Natural killer cell (primary cell): ENCODE measurements at regions not wholly inside any gene's neighbourhood (a gene's known extent, or its start where the extent isn't known, plus 50 kb on each side); places are given as distances from the start of the nearest gene placed in this dataset.

ENCODE experiments used
- ATAC-seq, 3 donors: fragments of 150-1000 bp in 2 of 3; fragments of 200-7000 bp in 1 of 3; cut with Tn5 transposase; 1 replicate in 1 of 3; 2 replicates in 2 of 3; pipeline ENCODE4 v1.10.0; 2021; ENCODE audit warnings: mild to moderate bottlenecking in 2 of 3, moderate library complexity in 2 of 3
- DNase-seq, 2 donors: peaks; one replicate each; pipeline versions ENCODE4 v3.0.0 to v3.0.0-alpha.2; 2013 to 2021; ENCODE audit warnings: mixed read lengths in 1 of 2
- H3K27ac ChIP-seq: one replicate; pipeline ENCODE4 v1.5.1; 2013; ENCODE audit warnings: mild to moderate bottlenecking, low read length
- H3K27me3 ChIP-seq: one replicate; pipeline ENCODE4 v1.6.1; 2013; ENCODE audit warnings: low read length; ENCODE audit not compliant: control insufficient read depth, insufficient read depth
- H3K36me3 ChIP-seq: one replicate; pipeline ENCODE4 v1.6.1; 2013; ENCODE audit warnings: low read length; ENCODE audit not compliant: control insufficient read depth, insufficient read depth
- H3K4me1 ChIP-seq: one replicate; pipeline ENCODE4 v1.6.1; 2013; ENCODE audit warnings: low read length; ENCODE audit not compliant: control insufficient read depth, insufficient read depth
- H3K4me3 ChIP-seq: one replicate; pipeline ENCODE4 v1.5.1; 2013; ENCODE audit warnings: low read length
- H3K9me3 ChIP-seq: one replicate; pipeline ENCODE4 v1.6.1; 2013; ENCODE audit warnings: low read length; ENCODE audit not compliant: control insufficient read depth, insufficient read depth
- H3K27ac Mint-ChIP-seq, 2 donors: one replicate each; pipeline ENCODE4 v1.8.0; 2022; ENCODE audit warnings: mild to moderate bottlenecking in 2 of 2, mixed read lengths in 2 of 2, moderate library complexity in 1 of 2
- H3K27me3 Mint-ChIP-seq, 2 donors: one replicate each; pipeline ENCODE4 v1.8.0; 2022; ENCODE audit warnings: low read depth in 2 of 2, mixed read lengths in 2 of 2
- H3K36me3 Mint-ChIP-seq: one replicate; pipeline ENCODE4 v1.8.0; 2022; ENCODE audit warnings: mixed read lengths
- H3K4me1 Mint-ChIP-seq, 2 donors: one replicate each; pipeline ENCODE4 v1.8.0; 2022; ENCODE audit warnings: mixed read lengths in 2 of 2
- H3K4me3 Mint-ChIP-seq: one replicate; pipeline ENCODE4 v1.8.0; 2022; ENCODE audit warnings: mild to moderate bottlenecking, moderate library complexity, mixed read lengths
- H3K9me3 Mint-ChIP-seq, 2 donors: one replicate each; pipeline ENCODE4 v1.8.0; 2022; ENCODE audit warnings: mixed read lengths in 2 of 2
- CTCF ChIP-seq: fragments of 200-600 bp; IDR thresholded peaks from one replicate; pipeline ENCODE4 v1.8.0; 2022; ENCODE audit warnings: antibody characterized with exemption
- WGBS: methylation state at CpG from one replicate; pipeline ENCODE4 v1.1.7; 2013; ENCODE audit warnings: missing lambda C conversion rate; ENCODE audit not compliant: insufficient coverage; 5-methylcytosine and 5-hydroxymethylcytosine counted together
- intact Hi-C: fragments of 100-400 bp; cut with micrococcal nuclease; formaldehyde crosslinking; loops from one replicate; pipeline ENCODE4 v1.14.2; 2022

- Histone ChIP-seq H3K4me3 (no peak overlapping the region), H3K4me1 (no peaks in the 10 kb centered on the region), H3K27ac (no peak overlapping the region), H3K9me3 (no peaks in the 10 kb centered on the region), H3K27me3 (no peaks in the 10 kb centered on the region), H3K36me3 (no peaks in the 10 kb centered on the region)
- intact Hi-C loops: no loop called here
- no peak for TF ChIP-seq CTCF
- Mint-ChIP-seq H3K4me1 (no peaks in the 10 kb centered on the region), H3K27me3 (no peaks in the 10 kb centered on the region), H3K27ac (no peak overlapping the region), H3K4me3 (no peak overlapping the region), H3K36me3 (no peaks in the 10 kb centered on the region), H3K9me3 (peaks cover 2 to 9% of the 10 kb centered on the region in 2 donors)
- WGBS: 78% methylated on average over 1 of the region's 2 CpGs
- DNase-seq: no peak
- ATAC-seq: no peak
These were observed 367.5 kb downstream of the DEPDC1B start for GRCh38 chr5:60332244-60333004.

GRCh38 chr5:60330236-60330635 is 369.7 kb downstream of the DEPDC1B start:
- H3K27me3 ChIP-seq: no peaks in the 10 kb centered on the region
- ATAC-seq (no peak), DNase-seq (no peak)
- H3K27ac ChIP-seq: no peak overlapping the region
- WGBS: 90% methylated on average over 3 of the region's 3 CpGs
- H3K4me3 Mint-ChIP-seq: no peak overlapping the region
- H3K4me3 ChIP-seq: no peak overlapping the region
- no peaks in the 10 kb centered on the region for H3K4me1 Mint-ChIP-seq
- H3K4me1 ChIP-seq: no peaks in the 10 kb centered on the region
- H3K27ac Mint-ChIP-seq: no peak overlapping the region
- intact Hi-C loops: no loop called here
- H3K36me3 ChIP-seq: no peaks in the 10 kb centered on the region
- no peaks in the 10 kb centered on the region for H3K9me3 ChIP-seq
- TF ChIP-seq CTCF: no peak
- H3K36me3 Mint-ChIP-seq: no peaks in the 10 kb centered on the region
- no peaks in the 10 kb centered on the region for H3K27me3 Mint-ChIP-seq
- H3K9me3 Mint-ChIP-seq: peaks cover 5 to 9% of the 10 kb centered on the region in 2 donors

GRCh38 chr5:60325870-60326269 is 374.1 kb downstream of the DEPDC1B start:
- no peak for DNase-seq
- Mint-ChIP-seq H3K9me3 (peaks cover 12 to 16% of the 10 kb centered on the region in 2 donors), H3K27ac (no peak overlapping the region), H3K27me3 (no peaks in the 10 kb centered on the region), H3K36me3 (no peaks in the 10 kb centered on the region), H3K4me3 (no peak overlapping the region), H3K4me1 (no peaks in the 10 kb centered on the region)
- H3K9me3 ChIP-seq: no peaks in the 10 kb centered on the region
- H3K4me3 ChIP-seq: no peak overlapping the region
- no peak for ATAC-seq
- intact Hi-C loops: no loop called here
- H3K4me1 ChIP-seq: no peaks in the 10 kb centered on the region
- no peak overlapping the region for H3K27ac ChIP-seq
- TF ChIP-seq CTCF: no peak
- H3K27me3 ChIP-seq: no peaks in the 10 kb centered on the region
- 100% methylated on average over 1 of the region's 2 CpGs for WGBS
- no peaks in the 10 kb centered on the region for H3K36me3 ChIP-seq

- no peak for TF ChIP-seq CTCF
- peaks cover 12 to 15% of the 10 kb centered on the region in 2 donors for H3K9me3 Mint-ChIP-seq
- no peak overlapping the region for H3K27ac Mint-ChIP-seq
- no peak for ATAC-seq
- Histone ChIP-seq H3K4me3 (no peak overlapping the region), H3K9me3 (no peaks in the 10 kb centered on the region), H3K36me3 (no peaks in the 10 kb centered on the region), H3K27me3 (no peaks in the 10 kb centered on the region), H3K27ac (no peak overlapping the region), H3K4me1 (no peaks in the 10 kb centered on the region)
- intact Hi-C loops: no loop called here
- WGBS: 94% methylated on average over 3 of the region's 3 CpGs
- H3K27me3 Mint-ChIP-seq: no peaks in the 10 kb centered on the region
- no peaks in the 10 kb centered on the region for H3K4me1 Mint-ChIP-seq
- no peaks in the 10 kb centered on the region for H3K36me3 Mint-ChIP-seq
- DNase-seq: no peak
- no peak overlapping the region for H3K4me3 Mint-ChIP-seq
These were observed 376.4 kb downstream of the DEPDC1B start for GRCh38 chr5:60323596-60323995.
